Karpas-422 (cell line): ENCODE measurements at regions not wholly inside any gene's neighbourhood (a gene's known extent, or its start where the extent isn't known, plus 50 kb on each side); places are given as distances from the start of the nearest gene placed in this dataset.

ENCODE experiments used
- DNase-seq: peaks from one replicate; pipeline ENCODE4 v3.0.0-alpha.2; 2015
- H2AFZ ChIP-seq: fragments of 200-600 bp; sonication (generic); 2 replicates; pipeline ENCODE4 v1.6.1; 2014; ENCODE audit warnings: antibody characterized with exemption, low read length, mixed read lengths
- H3K27ac ChIP-seq: fragments of 200-600 bp; sonication (generic); 2 replicates; pipeline ENCODE4 v1.5.1; 2014; ENCODE audit warnings: mild to moderate bottlenecking, low read length, moderate library complexity
- H3K27me3 ChIP-seq: fragments of 200-600 bp; sonication (generic); 2 replicates; pipeline ENCODE4 v1.6.1; 2014; ENCODE audit warnings: low read length, mixed read lengths
- H3K36me3 ChIP-seq: fragments of 200-600 bp; sonication (generic); 2 replicates; pipeline ENCODE4 v1.6.1; 2014; ENCODE audit warnings: low read length, mixed read lengths; ENCODE audit not compliant: insufficient read depth
- H3K4me1 ChIP-seq: fragments of 200-600 bp; sonication (generic); 2 replicates; pipeline ENCODE4 v1.6.1; 2014; ENCODE audit warnings: mild to moderate bottlenecking, low read length, mixed read lengths
- H3K4me2 ChIP-seq: fragments of 200-600 bp; sonication (generic); 2 replicates; pipeline ENCODE4 v1.6.1; 2014; ENCODE audit warnings: low read length, low read depth, mild to moderate bottlenecking; ENCODE audit not compliant: poor library complexity, severe bottlenecking
- H3K4me3 ChIP-seq: fragments of 200-600 bp; sonication (generic); 2 replicates; pipeline ENCODE4 v1.5.1; 2014; ENCODE audit warnings: mild to moderate bottlenecking, antibody characterized with exemption, low read length, mixed read lengths
- H3K79me2 ChIP-seq: fragments of 200-600 bp; sonication (generic); 2 replicates; pipeline ENCODE4 v1.6.1; 2014; ENCODE audit warnings: mild to moderate bottlenecking, low read length, mixed read lengths
- H3K9ac ChIP-seq: fragments of 200-600 bp; sonication (generic); 2 replicates; pipeline ENCODE4 v1.6.0; 2014; ENCODE audit warnings: low read length
- H3K9me2 ChIP-seq: fragments of 200-600 bp; sonication (generic), shearing (Covaris generic); replicated peaks from 2 replicates; pipeline ENCODE4 v1.6.0; 2014; ENCODE audit warnings: mild to moderate bottlenecking, low read length, moderate library complexity; ENCODE audit not compliant: insufficient read depth
- H3K9me3 ChIP-seq: fragments of 300-700, 200-600 bp; sonication (generic); 2 replicates; pipeline ENCODE4 v1.6.1; 2014; ENCODE audit warnings: low read length, mixed read lengths
- H4K20me1 ChIP-seq: fragments of 200-600 bp; sonication (generic); 2 replicates; pipeline ENCODE4 v1.6.1; 2014; ENCODE audit warnings: mild to moderate bottlenecking, antibody characterized with exemption, low read length, low read depth; ENCODE audit not compliant: insufficient read depth

DNA sequence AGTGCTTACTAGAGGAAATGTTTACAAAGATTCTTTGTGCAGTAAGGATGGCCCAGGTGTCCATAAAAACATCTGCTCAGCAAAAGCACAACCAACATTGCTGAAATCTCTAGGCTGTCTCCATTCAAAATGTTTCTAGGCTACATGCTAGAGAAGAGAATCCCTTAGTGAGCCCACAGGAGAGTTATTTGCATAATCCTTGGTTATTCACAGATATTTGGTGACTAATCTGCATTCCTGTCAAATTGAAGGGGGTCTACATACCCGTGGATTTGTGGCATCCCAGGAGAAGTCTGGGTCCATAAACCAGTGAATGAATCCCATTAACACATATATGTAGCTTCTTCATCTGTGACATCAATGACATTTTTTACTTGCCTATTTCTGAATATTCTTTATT is 261.3 kb upstream of the ESRRG start:
- Histone ChIP-seq H3K4me1 (no peaks in the 10 kb centered on the region), H2AFZ (no peak overlapping the region), H3K27ac (no peak overlapping the region), H3K4me2 (no peak overlapping the region), H3K9me2 (no peaks in the 10 kb centered on the region), H3K4me3 (no peak overlapping the region), H3K9ac (no peak overlapping the region), H4K20me1 (no peaks in the 10 kb centered on the region), H3K36me3 (no peaks in the 10 kb centered on the region), H3K9me3 (no peaks in the 10 kb centered on the region), H3K79me2 (no peaks in the 10 kb centered on the region), H3K27me3 (no peaks in the 10 kb centered on the region)
- no peak for DNase-seq

DNA sequence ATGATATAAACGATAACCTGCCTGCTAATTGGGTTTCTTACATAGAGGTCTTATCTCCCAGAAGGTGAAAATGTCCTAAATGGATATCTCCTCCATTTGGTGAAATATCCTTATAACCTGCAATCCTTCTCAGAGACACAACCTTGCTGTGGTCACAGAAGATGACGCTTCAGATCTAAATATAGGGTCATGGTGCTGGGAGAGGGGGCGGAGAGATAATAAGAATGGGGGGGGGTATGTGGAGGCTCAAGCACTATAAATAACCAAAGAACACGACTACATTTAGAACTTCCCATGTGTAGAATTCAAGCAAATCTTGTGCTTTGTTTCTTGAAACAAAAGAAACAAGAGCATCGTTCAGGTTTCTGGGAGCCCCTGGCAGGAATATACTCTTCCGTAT is 260.6 kb upstream of the ESRRG start:
- no peak overlapping the region for H3K4me3 ChIP-seq
- no peaks in the 10 kb centered on the region for H3K36me3 ChIP-seq
- no peak for DNase-seq
- H2AFZ ChIP-seq: no peak overlapping the region
- no peak overlapping the region for H3K27ac ChIP-seq
- H3K4me2 ChIP-seq: no peak overlapping the region
- no peaks in the 10 kb centered on the region for H3K79me2 ChIP-seq
- H3K9ac ChIP-seq: no peak overlapping the region
- no peaks in the 10 kb centered on the region for H3K9me3 ChIP-seq
- H3K4me1 ChIP-seq: no peaks in the 10 kb centered on the region
- no peaks in the 10 kb centered on the region for H3K27me3 ChIP-seq
- no peaks in the 10 kb centered on the region for H4K20me1 ChIP-seq
- no peaks in the 10 kb centered on the region for H3K9me2 ChIP-seq

DNA sequence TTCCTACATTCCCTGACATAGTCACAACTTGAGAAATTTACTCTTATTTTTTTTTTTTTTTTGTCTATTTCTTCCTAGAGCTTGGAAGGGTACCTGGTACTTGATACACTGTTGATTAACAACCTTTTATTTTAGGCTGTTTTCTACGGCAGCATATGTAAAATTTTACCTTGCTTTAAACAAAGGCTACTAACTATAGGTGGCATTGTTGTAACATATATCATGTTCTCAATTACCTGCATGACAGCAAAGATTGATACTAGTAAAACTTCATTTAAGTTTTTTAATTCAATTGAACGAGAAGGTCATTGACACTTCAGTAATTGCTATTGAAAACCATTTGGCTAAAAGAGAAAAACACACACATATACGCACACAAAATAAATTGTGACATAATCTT is 238.3 kb upstream of the ESRRG start:
- Histone ChIP-seq H3K4me1 (no peaks in the 10 kb centered on the region), H3K9ac (no peak overlapping the region), H3K27ac (no peak overlapping the region), H3K9me2 (no peaks in the 10 kb centered on the region), H2AFZ (no peak overlapping the region), H3K27me3 (no peaks in the 10 kb centered on the region), H4K20me1 (no peaks in the 10 kb centered on the region), H3K4me3 (no peak overlapping the region), H3K4me2 (no peak overlapping the region), H3K79me2 (no peaks in the 10 kb centered on the region), H3K36me3 (no peaks in the 10 kb centered on the region), H3K9me3 (no peaks in the 10 kb centered on the region)
- no peak for DNase-seq

DNA sequence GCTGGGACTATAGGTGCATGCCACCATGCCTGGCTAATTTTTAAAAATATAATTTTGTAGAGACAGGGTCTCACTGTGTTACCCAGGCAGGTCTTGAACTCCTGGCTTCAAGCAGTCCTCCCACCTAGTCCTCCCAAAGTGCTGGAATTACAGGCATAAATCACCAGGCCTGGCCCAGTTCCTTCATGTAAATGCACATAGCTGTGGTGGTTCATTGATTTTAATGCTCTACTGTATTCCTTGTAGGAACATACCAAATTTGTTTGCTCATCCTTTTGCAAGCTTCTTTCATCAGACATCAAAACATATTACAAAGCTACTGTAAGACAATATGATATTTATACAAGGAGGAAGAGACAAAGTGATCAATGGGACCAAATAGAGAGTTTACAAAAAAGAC is 237.5 kb upstream of the ESRRG start:
- Histone ChIP-seq H2AFZ (no peak overlapping the region), H3K9ac (no peak overlapping the region), H3K9me3 (no peaks in the 10 kb centered on the region)

DNA sequence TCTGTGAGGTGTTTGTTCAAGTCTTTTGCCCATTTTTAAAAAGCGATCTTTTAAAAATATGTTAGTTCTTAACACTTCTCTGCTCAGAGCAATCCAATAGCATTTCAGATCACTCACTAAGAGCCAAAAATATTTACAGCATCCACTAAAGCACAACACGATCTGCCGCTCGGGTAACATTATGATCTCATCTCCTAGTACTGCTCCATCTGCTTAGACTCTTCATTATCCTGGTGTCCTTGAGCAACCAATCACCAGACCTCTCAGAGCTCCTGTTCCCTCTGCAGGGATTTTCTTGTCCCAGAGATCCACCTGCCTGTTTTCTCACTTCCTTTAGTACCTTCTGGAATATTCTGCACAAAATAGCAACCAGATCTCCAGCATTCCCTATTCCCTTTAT is 235.3 kb upstream of the ESRRG start:
- H3K36me3 ChIP-seq: no peaks in the 10 kb centered on the region
- peaks cover 15% of the 10 kb centered on the region for H3K4me1 ChIP-seq

More for the DNA sequence above, 237.5 kb upstream of the ESRRG start:
- no peaks in the 10 kb centered on the region for H3K79me2 ChIP-seq
- no peaks in the 10 kb centered on the region for H3K36me3 ChIP-seq
- H3K9me2 ChIP-seq: no peaks in the 10 kb centered on the region
- H3K4me1 ChIP-seq: no peaks in the 10 kb centered on the region; the same call in 1 of the 2 replicates
- H3K27me3 ChIP-seq: no peaks in the 10 kb centered on the region
- no peak overlapping the region for H3K27ac ChIP-seq
- no peak overlapping the region for H3K4me2 ChIP-seq
- no peak for DNase-seq
- H3K4me3 ChIP-seq: no peak overlapping the region
- H4K20me1 ChIP-seq: no peaks in the 10 kb centered on the region

DNA sequence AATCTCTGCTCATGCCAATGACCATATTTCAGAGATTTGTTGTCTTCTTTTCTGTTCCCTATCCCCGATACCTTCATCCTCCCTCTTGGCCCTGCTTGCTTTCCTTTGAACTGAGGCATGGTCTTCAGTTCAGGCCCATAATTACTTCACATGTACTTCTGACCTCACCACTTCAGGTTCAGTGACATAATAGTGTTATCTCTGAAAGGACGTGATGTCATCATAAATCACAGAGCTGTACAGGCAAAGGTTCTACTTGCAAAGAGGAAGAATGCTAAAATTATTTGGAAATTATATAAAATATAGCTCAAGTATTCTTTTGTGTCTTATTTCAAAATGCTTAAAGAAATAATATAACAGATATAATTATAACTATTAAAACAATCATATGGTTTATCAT is 230.3 kb upstream of the ESRRG start:
- H4K20me1 ChIP-seq: no peaks in the 10 kb centered on the region
- H3K9me2 ChIP-seq: no peaks in the 10 kb centered on the region
- H3K27me3 ChIP-seq: no peaks in the 10 kb centered on the region
- H3K79me2 ChIP-seq: no peaks in the 10 kb centered on the region
- DNase-seq: no peak
- no peak overlapping the region for H2AFZ ChIP-seq
- no peak overlapping the region for H3K27ac ChIP-seq
- H3K9me3 ChIP-seq: no peaks in the 10 kb centered on the region
- H3K36me3 ChIP-seq: no peaks in the 10 kb centered on the region
- no peak overlapping the region for H3K4me2 ChIP-seq
- peaks cover 15% of the 10 kb centered on the region for H3K4me1 ChIP-seq
- no peak overlapping the region for H3K9ac ChIP-seq
- H3K4me3 ChIP-seq: no peak overlapping the region

More for the DNA sequence above, 235.3 kb upstream of the ESRRG start:
- no peak for DNase-seq
- Histone ChIP-seq H4K20me1 (no peaks in the 10 kb centered on the region), H3K9ac (no peak overlapping the region), H3K9me3 (no peaks in the 10 kb centered on the region), H3K4me3 (no peak overlapping the region), H3K27ac (no peak overlapping the region), H3K79me2 (no peaks in the 10 kb centered on the region), H3K4me2 (no peak overlapping the region), H2AFZ (no peak overlapping the region), H3K9me2 (no peaks in the 10 kb centered on the region), H3K27me3 (no peaks in the 10 kb centered on the region)

DNA sequence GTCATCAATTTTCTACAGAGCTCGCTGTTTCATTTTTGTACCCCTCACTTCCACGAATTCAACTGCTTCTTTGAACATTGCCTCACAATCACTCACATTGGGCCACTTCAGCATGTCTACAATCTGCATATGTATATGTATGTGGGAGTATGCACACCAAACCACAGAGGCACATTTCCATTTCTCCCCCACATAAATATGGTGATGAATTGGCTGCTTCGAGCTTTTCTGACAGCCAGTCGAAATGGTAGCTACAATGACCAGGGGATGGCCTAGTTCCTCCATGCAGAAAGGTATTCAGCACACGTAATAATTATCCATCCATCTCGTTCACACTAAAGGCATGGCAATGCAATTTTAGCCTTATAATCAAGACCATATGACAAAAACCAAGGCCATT is 229.6 kb upstream of the ESRRG start:
- Histone ChIP-seq H3K27me3 (no peaks in the 10 kb centered on the region), H3K9ac (no peak overlapping the region), H3K36me3 (no peaks in the 10 kb centered on the region), H3K9me2 (no peaks in the 10 kb centered on the region), H2AFZ (no peak overlapping the region), H3K9me3 (no peaks in the 10 kb centered on the region), H3K4me1 (peaks cover 15% of the 10 kb centered on the region), H3K4me2 (no peak overlapping the region), H4K20me1 (no peaks in the 10 kb centered on the region), H3K79me2 (no peaks in the 10 kb centered on the region), H3K4me3 (no peak overlapping the region), H3K27ac (no peak overlapping the region)
- no peak for DNase-seq

DNA sequence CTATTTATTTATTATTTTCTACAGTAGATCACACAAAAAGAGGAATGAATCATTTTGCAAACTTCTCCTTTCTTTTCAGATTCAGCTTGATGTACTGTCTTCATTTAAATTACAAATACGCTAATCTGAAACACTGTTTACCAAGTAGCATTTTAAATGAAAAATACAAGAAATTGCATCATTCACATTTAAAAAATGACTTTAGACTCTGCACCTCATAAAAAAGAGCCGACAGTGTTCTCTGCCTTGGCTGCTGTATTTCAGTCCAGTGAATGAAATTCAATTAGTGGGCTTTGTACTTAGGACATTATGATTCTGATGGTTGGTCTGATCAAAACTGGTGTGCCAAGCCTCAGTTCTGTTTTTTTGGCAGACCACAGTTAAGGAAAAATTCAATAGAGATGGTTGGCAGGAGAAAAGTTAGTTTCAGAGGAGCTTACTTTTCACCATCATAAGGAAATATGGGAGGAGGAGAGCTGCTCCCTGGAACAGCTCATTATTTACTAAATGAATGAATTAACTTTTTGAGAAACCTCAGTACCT is 222.4 kb upstream of the ESRRG start:
- Histone ChIP-seq H3K27ac (no peak overlapping the region), H3K9me2 (no peaks in the 10 kb centered on the region), H3K27me3 (no peaks in the 10 kb centered on the region), H2AFZ (no peak overlapping the region), H3K4me3 (no peak overlapping the region), H3K4me1 (peaks cover 23% of the 10 kb centered on the region), H3K9ac (no peak overlapping the region), H3K36me3 (no peaks in the 10 kb centered on the region), H3K79me2 (no peaks in the 10 kb centered on the region), H4K20me1 (no peaks in the 10 kb centered on the region), H3K4me2 (peak overlapping the region; percentile 15), H3K9me3 (no peaks in the 10 kb centered on the region)
- DNase-seq: no peak
